H9 (cell line): ENCODE measurements at regions not wholly inside any gene's neighbourhood (a gene's known extent, or its start where the extent isn't known, plus 50 kb on each side); places are given as distances from the start of the nearest gene placed in this dataset.

Experiments used
- DNase-seq: peaks from one replicate; pipeline ENCODE4 v3.0.0-alpha.2; 2017
- H2AFZ ChIP-seq: one replicate; pipeline ENCODE4 v1.6.1; 2013; ENCODE audit warnings: mild to moderate bottlenecking, low read length, control low read depth, moderate library complexity
- H2AK5ac ChIP-seq: 2 replicates; pipeline ENCODE4 v1.6.1; 2013; ENCODE audit warnings: low read length, control low read depth, mixed read lengths; ENCODE audit not compliant: insufficient read length
- H2BK120ac ChIP-seq: one replicate; pipeline ENCODE4 v1.6.1; 2013; ENCODE audit warnings: low read depth, mild to moderate bottlenecking, low read length, control low read depth, inconsistent platforms; ENCODE audit not compliant: poor library complexity, severe bottlenecking
- H2BK12ac ChIP-seq: 2 replicates; pipeline ENCODE4 v1.6.1; 2013; ENCODE audit warnings: low read length, control low read depth, mixed read lengths, low read depth; ENCODE audit not compliant: insufficient read length
- H2BK15ac ChIP-seq: 2 replicates; pipeline ENCODE4 v1.6.1; 2013; ENCODE audit warnings: low read depth, low read length, control low read depth
- H2BK20ac ChIP-seq: one replicate; pipeline ENCODE4 v1.6.1; 2013; ENCODE audit warnings: low read depth, mild to moderate bottlenecking, low read length, control low read depth, inconsistent platforms; ENCODE audit not compliant: poor library complexity, severe bottlenecking
- H2BK5ac ChIP-seq: 2 replicates; pipeline ENCODE4 v1.6.1; 2013; ENCODE audit warnings: low read length, control low read depth, mixed read lengths; ENCODE audit not compliant: insufficient read length
- H3K14ac ChIP-seq: 2 replicates; pipeline ENCODE4 v1.6.1; 2013; ENCODE audit warnings: low read length, control low read depth; ENCODE audit not compliant: insufficient read depth
- H3K18ac ChIP-seq: 2 replicates; pipeline ENCODE4 v1.6.1; 2013; ENCODE audit warnings: low read depth, mild to moderate bottlenecking, mixed read lengths, low read length, control low read depth; ENCODE audit not compliant: insufficient read length
- H3K23ac ChIP-seq: 2 replicates; pipeline ENCODE4 v1.6.1; 2013; ENCODE audit warnings: low read length, control low read depth, mixed read lengths, low read depth; ENCODE audit not compliant: insufficient read length
- H3K23me2 ChIP-seq: 2 replicates; pipeline ENCODE4 v1.6.1; 2013; ENCODE audit warnings: low read depth, mild to moderate bottlenecking, mixed read lengths, low read length, control low read depth; ENCODE audit not compliant: insufficient read length, poor library complexity, severe bottlenecking
- H3K27ac ChIP-seq: 2 replicates; pipeline ENCODE4 v1.5.1; 2013; ENCODE audit warnings: low read length, control low read depth, mixed read lengths, low read depth; ENCODE audit not compliant: insufficient read length
- H3K27me3 ChIP-seq: 2 replicates; pipeline ENCODE4 v1.6.1; 2013; ENCODE audit warnings: low read length, control low read depth, inconsistent platforms; ENCODE audit not compliant: insufficient read depth
- H3K4ac ChIP-seq: 2 replicates; pipeline ENCODE4 v1.6.1; 2013; ENCODE audit warnings: low read depth, mild to moderate bottlenecking, control low read depth, inconsistent platforms, low read length, moderate library complexity
- H3K4me1 ChIP-seq: 2 replicates; pipeline ENCODE4 v1.6.1; 2013; ENCODE audit warnings: low read length, control low read depth, inconsistent platforms; ENCODE audit not compliant: insufficient read depth
- H3K4me2 ChIP-seq: 2 replicates; pipeline ENCODE4 v1.6.1; 2013; ENCODE audit warnings: low read length, control low read depth, mixed read lengths; ENCODE audit not compliant: insufficient read length, insufficient read depth
- H3K56ac ChIP-seq: 2 replicates; pipeline ENCODE4 v1.6.1; 2013; ENCODE audit warnings: low read depth, mild to moderate bottlenecking, mixed read lengths, low read length, control low read depth; ENCODE audit not compliant: insufficient read length
- H3K79me1 ChIP-seq: 2 replicates; pipeline ENCODE4 v1.6.1; 2013; ENCODE audit warnings: low read depth, mild to moderate bottlenecking, moderate library complexity, low read length, control low read depth, inconsistent platforms; ENCODE audit not compliant: insufficient read depth, poor library complexity, severe bottlenecking
- H3K79me2 ChIP-seq: 2 replicates; pipeline ENCODE4 v1.6.1; 2013; ENCODE audit warnings: low read length, control low read depth, inconsistent platforms; ENCODE audit not compliant: insufficient read depth
- H3K9ac ChIP-seq: 2 replicates; pipeline ENCODE4 v1.6.1; 2013; ENCODE audit warnings: low read length, control low read depth, mixed read lengths; ENCODE audit not compliant: insufficient read length; ENCODE audit errors: extremely low read depth
- H3K9me3 ChIP-seq: one replicate; pipeline ENCODE4 v1.6.1; 2013; ENCODE audit warnings: low read depth, low read length, inconsistent platforms; ENCODE audit not compliant: control insufficient read depth
- H3T11ph ChIP-seq: one replicate; pipeline ENCODE4 v1.6.1; 2013; ENCODE audit warnings: mild to moderate bottlenecking, low read length, control low read depth, inconsistent platforms
- H4K20me1 ChIP-seq: one replicate; pipeline ENCODE4 v1.6.1; 2013; ENCODE audit not compliant: control insufficient read depth, insufficient read length, insufficient read depth
- H4K5ac ChIP-seq: 2 replicates; pipeline ENCODE4 v1.6.1; 2013; ENCODE audit warnings: low read depth, mild to moderate bottlenecking, mixed read lengths, low read length, control low read depth; ENCODE audit not compliant: insufficient read length
- H4K8ac ChIP-seq: replicated peaks from 2 replicates; pipeline ENCODE4 v1.6.1; 2013; ENCODE audit warnings: low read length, control low read depth, mixed read lengths, low read depth; ENCODE audit not compliant: insufficient read length
- H4K91ac ChIP-seq: 2 replicates; pipeline ENCODE4 v1.6.1; 2013; ENCODE audit warnings: low read depth, mild to moderate bottlenecking, moderate library complexity, mixed read lengths, low read length, control low read depth; ENCODE audit not compliant: insufficient read length
- H3K27ac Mint-ChIP-seq, 3 experiments: 2 replicates in 2 of 3; 3 replicates in 1 of 3; pipeline ENCODE4 v1.8.0; 2020 to 2021; ENCODE audit warnings: mixed read lengths in 3 of 3, mild to moderate bottlenecking in 1 of 3, moderate library complexity in 1 of 3
- H3K27me3 Mint-ChIP-seq: 2 replicates; pipeline ENCODE4 v1.8.0; 2021; ENCODE audit warnings: low read depth, mild to moderate bottlenecking, moderate library complexity, mixed read lengths
- H3K36me3 Mint-ChIP-seq, 3 experiments: 2 replicates in 2 of 3; 3 replicates in 1 of 3; pipeline ENCODE4 v1.8.0; 2020 to 2021; ENCODE audit warnings: low read depth in 3 of 3, mixed read lengths in 3 of 3; ENCODE audit not compliant: insufficient read depth in 1 of 3
- H3K4me1 Mint-ChIP-seq, 2 experiments: 2 replicates each; pipeline ENCODE4 v1.8.0; 2020; ENCODE audit warnings: mixed read lengths in 2 of 2
- H3K4me3 Mint-ChIP-seq, 2 experiments: 2 replicates in 1 of 2; 3 replicates in 1 of 2; pipeline ENCODE4 v1.8.0; 2020 to 2021; ENCODE audit warnings: mild to moderate bottlenecking in 2 of 2, mixed read lengths in 2 of 2, moderate library complexity in 1 of 2
- H3K9me3 Mint-ChIP-seq, 2 experiments: 2 replicates in 1 of 2; 3 replicates in 1 of 2; pipeline ENCODE4 v1.8.0; 2020; ENCODE audit warnings: mild to moderate bottlenecking in 2 of 2, mixed read lengths in 2 of 2, moderate library complexity in 1 of 2
- WGBS: extraction: QIAGEN DNeasy Blood & Tissue Kit; methylation state at CpG from one replicate; pipeline ENCODE4 v1.1.7; 2013; ENCODE audit warnings: missing lambda C conversion rate, low lambda C conversion rate, mixed read lengths; ENCODE audit not compliant: insufficient read length; ENCODE audit errors: extremely low coverage; 5-methylcytosine and 5-hydroxymethylcytosine counted together
- TF ChIP-seq, protein P1 (sequence below): fragments of 200-600 bp; sonication (generic); conservative IDR thresholded peaks from 3 replicates; pipeline ENCODE4 v1.8.0; 2021; ENCODE audit warnings: antibody characterized with exemption, mild to moderate bottlenecking

DNA sequence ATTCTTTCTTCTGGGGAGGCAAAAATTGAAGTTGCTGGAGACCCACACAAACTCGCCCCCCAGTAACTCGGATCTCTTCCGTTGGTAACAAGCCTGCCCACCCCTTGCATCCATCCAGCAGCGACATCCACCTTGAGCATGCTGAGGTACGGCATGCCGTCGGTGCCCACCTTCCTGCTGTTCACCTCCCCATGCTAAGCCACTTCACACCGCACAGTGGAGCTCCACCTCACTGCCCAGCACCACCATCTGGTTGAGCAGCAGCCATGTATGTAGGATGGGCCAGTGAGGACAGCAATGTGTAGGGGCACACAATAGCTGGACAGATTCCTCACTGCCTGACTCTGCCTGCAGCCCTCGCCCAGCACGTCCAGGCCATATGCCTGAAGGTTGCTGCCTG lies 138.1 kb upstream of the ZNF92 start:
- no peak overlapping the region for H2BK12ac ChIP-seq

More for the DNA sequence above, 138.1 kb upstream of the ZNF92 start:
- Histone ChIP-seq H2BK120ac (no peak overlapping the region), H2BK5ac (no peak overlapping the region), H4K20me1 (no peaks in the 10 kb centered on the region), H3K23ac (no peak overlapping the region), H3K9ac (no peak overlapping the region), H3T11ph (no peak overlapping the region), H4K5ac (no peak overlapping the region), H4K91ac (no peak overlapping the region), H2BK15ac (no peak overlapping the region), H3K79me2 (no peaks in the 10 kb centered on the region), H2BK20ac (no peak overlapping the region), H3K79me1 (no peaks in the 10 kb centered on the region), H3K4ac (no peak overlapping the region), H2AFZ (no peak overlapping the region), H3K18ac (no peak overlapping the region), H2AK5ac (no peak overlapping the region), H3K4me2 (no peak overlapping the region), H3K27me3 (no peaks in the 10 kb centered on the region), H3K56ac (no peak overlapping the region), H4K8ac (no peak overlapping the region), H3K4me1 (peaks cover 3% of the 10 kb centered on the region; the same call in 1 of the 2 replicates), H3K27ac (no peak overlapping the region), H3K14ac (no peak overlapping the region), H3K23me2 (peaks cover 4% of the 10 kb centered on the region), H3K9me3 (no peaks in the 10 kb centered on the region)
- TF ChIP-seq, protein P1, sequence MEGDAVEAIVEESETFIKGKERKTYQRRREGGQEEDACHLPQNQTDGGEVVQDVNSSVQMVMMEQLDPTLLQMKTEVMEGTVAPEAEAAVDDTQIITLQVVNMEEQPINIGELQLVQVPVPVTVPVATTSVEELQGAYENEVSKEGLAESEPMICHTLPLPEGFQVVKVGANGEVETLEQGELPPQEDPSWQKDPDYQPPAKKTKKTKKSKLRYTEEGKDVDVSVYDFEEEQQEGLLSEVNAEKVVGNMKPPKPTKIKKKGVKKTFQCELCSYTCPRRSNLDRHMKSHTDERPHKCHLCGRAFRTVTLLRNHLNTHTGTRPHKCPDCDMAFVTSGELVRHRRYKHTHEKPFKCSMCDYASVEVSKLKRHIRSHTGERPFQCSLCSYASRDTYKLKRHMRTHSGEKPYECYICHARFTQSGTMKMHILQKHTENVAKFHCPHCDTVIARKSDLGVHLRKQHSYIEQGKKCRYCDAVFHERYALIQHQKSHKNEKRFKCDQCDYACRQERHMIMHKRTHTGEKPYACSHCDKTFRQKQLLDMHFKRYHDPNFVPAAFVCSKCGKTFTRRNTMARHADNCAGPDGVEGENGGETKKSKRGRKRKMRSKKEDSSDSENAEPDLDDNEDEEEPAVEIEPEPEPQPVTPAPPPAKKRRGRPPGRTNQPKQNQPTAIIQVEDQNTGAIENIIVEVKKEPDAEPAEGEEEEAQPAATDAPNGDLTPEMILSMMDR = no peak
- no peak overlapping the region for H3K27ac Mint-ChIP-seq
- peaks cover 5% of the 10 kb centered on the region for H3K27me3 Mint-ChIP-seq
- no peaks in the 10 kb centered on the region for H3K9me3 Mint-ChIP-seq
- WGBS = no CpG with 5 or more reads among the region's 10 CpGs
- DNase-seq = no peak
- no peak overlapping the region for H3K4me3 Mint-ChIP-seq
- H3K4me1 Mint-ChIP-seq = peaks cover 21 to 24% of the 10 kb centered on the region in 2 experiments
- H3K36me3 Mint-ChIP-seq = no peaks in the 10 kb centered on the region
